ENCODE measurements at regions not wholly inside any gene's neighbourhood (a gene's known extent, or its start where the extent isn't known, plus 50 kb on each side); places are given as distances from the start of the nearest gene placed in this dataset.

DNA sequence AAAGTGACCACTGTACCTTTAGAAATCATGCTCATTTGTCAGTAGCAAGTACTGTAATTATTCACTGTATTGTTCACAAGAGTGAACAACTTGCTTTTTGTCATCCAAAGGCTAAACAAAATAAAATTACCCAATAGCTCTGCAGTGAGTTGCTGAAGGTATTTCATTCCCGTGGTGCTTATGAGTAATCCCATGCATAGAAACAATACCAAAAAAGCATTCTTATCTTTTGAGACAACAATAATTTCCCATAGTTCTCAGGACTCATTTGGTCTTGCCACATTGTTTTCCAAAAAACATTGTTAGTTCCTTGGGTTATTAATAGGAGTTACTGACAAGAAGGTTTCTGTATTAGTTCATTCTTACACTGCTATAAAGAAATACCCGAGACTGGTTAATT, 503.2 kb upstream of the FAM98A start:
- TF ChIP-seq, protein P1, sequence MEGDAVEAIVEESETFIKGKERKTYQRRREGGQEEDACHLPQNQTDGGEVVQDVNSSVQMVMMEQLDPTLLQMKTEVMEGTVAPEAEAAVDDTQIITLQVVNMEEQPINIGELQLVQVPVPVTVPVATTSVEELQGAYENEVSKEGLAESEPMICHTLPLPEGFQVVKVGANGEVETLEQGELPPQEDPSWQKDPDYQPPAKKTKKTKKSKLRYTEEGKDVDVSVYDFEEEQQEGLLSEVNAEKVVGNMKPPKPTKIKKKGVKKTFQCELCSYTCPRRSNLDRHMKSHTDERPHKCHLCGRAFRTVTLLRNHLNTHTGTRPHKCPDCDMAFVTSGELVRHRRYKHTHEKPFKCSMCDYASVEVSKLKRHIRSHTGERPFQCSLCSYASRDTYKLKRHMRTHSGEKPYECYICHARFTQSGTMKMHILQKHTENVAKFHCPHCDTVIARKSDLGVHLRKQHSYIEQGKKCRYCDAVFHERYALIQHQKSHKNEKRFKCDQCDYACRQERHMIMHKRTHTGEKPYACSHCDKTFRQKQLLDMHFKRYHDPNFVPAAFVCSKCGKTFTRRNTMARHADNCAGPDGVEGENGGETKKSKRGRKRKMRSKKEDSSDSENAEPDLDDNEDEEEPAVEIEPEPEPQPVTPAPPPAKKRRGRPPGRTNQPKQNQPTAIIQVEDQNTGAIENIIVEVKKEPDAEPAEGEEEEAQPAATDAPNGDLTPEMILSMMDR (IDR thresholded peaks at IDR 0.05; ENCODE audit: insufficient read depth, low read depth, low read length): no peak
- no peak for TF ChIP-seq EZH2 (IDR thresholded peaks at IDR 0.05; ENCODE audit: insufficient read depth, low read length)
